HPDE6-E6E7 (cell line): ENCODE measurements at regions not wholly inside any gene's neighbourhood (a gene's known extent, or its start where the extent isn't known, plus 50 kb on each side); places are given as distances from the start of the nearest gene placed in this dataset.
A peak's percentile ranks its signal among the peaks of the same experiment; 100 is the strongest.
"Not testable (repeated sequence)": the region's sequence is repeated elsewhere in the genome, so short reads cannot be mapped to it uniquely, and the experiment has no call there.

Experiments used
- DNase-seq: peaks from one replicate; pipeline ENCODE4 v3.0.0; 2011; ENCODE audit warnings: missing footprints; ENCODE audit errors: extremely low spot score

DNA sequence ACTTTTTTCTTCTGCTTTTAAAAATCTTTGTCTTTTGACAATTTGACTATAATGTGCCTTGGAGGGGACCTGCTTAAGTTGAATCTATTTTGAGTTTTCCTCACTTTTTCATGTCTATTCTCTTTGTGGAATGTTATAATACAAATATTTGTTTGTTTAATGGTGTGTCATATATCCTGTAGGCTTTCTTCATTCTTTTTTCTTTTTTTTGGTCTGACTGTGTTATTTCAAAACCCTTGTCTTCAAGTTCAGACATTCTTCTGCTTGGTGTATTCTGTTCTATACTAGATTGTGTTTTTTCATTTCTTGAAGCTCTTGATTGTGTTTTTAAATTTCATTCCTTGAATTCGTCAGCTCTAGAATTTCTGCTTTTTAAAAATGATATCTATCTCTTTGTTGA lies 228.2 kb downstream of the STK31 start:
- DNase-seq, result no peak

DNA sequence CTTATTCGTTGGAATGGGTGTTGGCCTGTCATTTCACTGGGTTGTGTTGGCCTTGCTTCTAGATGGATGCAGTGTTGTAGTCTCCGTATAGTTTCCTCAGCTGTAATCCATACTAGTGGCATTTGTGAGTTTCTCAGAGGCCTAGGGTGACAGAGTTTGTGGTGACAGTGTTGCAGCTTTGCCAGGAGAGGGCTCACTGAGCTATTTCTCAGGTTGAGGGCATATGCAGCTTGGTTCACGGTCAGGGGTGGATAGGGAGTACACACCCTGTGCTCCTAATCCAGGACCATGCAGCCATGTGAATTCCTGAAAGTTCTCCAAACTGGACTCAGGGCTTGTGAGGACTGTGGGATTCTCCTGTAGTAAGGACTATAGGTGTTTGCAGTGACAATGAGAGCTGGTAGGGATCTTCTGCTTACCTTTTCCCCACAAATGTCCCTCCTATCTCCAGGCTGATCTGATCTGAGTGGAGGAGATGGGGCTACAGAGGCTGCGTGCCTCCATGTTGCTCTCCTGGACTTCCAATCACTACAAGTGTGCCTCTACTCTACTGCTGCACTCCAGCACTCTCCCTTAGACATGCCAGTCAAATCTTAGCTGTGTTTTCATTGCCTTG lies 229.0 kb downstream of the STK31 start:
- DNase-seq, result peak; percentile 23

DNA sequence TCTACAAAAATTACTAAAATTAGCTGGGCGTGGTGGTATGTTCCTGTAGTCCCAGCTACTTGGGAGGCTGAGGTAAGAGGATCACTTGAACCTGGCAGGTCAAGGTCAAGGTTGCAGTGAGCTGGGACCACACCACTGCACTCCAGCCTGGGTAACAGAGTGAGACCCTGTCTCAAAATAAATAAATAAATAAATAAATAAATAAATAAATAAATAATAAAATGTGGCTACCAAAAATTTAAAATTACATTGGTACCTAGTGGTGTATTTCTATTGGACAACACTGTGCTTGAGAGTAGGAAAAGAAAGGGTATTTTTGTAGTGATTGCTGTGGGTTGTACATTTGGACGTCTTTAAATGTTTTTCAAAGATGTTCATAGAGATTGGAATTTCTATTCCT lies 229.7 kb downstream of the STK31 start:
- not testable (repeated sequence) for DNase-seq

DNA sequence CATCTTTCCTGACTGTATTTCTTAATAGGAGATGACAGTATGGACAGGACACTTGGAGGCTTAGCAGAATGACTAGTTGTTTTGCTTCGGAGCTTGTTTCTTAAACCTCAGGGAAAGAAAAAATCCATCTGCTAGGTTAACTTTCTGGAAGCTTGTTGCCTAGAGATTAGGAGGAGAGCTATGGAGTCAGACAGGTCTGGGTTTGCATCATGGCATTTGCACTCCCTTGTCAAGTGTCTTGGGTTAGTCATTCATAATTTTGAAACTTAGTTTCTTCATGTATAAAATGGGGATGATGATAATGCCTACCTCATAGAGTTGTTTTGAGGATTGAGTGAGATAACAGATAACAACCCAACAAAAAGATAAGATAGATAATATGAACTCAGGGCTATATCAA lies 231.5 kb downstream of the STK31 start:
- no peak for DNase-seq

DNA sequence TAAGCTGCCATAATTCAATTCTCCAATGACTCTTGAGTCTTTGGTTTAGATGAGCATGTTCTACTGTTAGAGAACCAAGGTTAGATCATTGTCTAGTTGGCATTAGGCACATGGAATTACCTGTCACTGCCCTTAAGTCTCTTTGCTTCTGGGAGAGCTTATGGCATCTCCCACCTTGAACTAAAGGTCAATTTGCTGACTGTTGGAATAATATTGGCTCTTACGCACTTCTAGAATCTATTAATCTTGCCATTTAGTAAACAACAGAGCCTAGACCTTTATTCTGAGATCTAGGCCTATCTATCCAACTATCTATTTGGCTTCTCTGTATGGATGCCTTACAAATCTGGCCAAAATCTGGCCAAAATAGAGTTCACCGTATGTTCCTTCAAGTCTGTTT lies 232.0 kb downstream of the STK31 start:
- DNase-seq, result no peak

DNA sequence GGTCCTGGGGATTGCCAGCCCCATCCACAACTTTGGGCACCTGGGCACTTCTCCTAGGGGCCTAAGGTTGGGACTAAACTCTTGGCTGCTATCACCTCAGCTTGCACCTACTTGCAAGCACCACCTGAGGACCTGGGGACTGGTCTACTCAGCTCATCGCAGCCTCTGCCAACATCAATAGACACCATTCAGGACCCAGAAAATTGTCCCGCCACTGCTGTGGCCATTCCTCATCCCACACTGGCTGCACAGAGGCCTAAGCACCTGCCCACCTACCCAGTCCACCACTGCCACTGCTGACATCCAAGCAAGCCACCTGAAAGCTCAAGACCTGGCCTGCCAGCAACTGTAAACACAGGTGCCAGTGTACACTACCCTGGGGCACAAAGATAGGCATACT lies 234.1 kb downstream of the STK31 start:
- DNase-seq, result no peak

DNA sequence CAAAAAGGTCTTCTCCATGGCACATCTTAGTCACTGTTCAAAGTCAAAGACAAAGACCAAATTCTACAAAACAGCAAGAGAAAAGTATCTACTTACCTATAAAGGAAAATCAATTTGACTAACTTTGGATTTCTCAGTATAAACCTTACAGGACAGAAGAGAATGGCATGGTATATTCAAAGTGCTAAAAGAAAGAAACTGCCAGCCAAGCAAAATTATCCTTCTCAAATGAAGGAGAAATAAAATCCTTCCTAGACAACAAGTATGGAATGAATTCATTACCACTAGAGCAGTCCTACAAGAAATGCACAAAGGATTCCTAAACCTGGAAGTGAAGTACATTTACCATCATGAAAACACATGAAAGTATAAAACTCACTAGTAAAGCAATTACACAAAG lies 235.5 kb downstream of the STK31 start:
- DNase-seq, result no peak

DNA sequence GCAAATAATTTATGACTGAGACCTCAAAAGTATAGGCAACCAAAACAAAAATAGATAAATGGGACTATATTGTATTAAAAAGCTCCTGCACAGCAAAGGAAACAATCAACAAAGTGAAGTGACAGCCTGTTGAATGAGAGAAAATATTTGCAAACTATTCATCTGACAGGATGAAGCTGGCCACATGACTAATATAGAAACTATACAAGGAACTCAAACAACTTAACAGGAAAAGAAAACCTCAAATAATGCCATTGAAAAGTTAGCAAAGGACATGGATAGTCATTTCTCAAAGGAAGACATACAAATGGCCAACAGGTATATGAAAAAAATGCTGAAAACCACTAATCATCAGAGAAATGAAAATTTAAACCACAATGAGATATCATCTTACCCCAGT lies 245.1 kb downstream of the STK31 start:
- no peak for DNase-seq

DNA sequence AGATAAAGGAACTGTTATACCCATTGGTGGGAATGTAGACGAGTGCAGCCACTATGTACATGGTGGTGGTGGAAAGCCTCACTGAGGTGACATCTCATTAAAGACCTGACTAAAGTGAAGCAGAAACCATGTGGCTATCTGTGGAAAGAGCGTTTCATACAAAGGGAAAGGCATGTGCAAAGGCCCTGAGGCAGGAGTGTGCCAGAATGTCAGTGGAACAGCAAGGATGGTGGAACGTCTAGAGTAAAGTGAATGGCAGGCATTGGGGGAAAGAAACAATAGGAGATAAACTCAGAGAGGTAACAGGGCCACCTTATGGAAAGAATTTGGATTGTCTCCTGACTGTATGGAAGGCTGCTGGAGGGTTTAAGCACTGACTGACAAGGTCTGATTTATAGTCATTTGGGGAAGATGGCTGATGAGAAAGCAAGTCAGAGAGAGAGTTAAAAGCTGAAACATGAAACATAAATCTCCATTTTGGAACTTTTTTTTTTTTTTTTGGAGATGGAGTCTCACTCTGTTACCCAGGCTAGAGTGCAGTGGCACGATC lies 245.7 kb downstream of the STK31 start:
- no peak for DNase-seq

DNA sequence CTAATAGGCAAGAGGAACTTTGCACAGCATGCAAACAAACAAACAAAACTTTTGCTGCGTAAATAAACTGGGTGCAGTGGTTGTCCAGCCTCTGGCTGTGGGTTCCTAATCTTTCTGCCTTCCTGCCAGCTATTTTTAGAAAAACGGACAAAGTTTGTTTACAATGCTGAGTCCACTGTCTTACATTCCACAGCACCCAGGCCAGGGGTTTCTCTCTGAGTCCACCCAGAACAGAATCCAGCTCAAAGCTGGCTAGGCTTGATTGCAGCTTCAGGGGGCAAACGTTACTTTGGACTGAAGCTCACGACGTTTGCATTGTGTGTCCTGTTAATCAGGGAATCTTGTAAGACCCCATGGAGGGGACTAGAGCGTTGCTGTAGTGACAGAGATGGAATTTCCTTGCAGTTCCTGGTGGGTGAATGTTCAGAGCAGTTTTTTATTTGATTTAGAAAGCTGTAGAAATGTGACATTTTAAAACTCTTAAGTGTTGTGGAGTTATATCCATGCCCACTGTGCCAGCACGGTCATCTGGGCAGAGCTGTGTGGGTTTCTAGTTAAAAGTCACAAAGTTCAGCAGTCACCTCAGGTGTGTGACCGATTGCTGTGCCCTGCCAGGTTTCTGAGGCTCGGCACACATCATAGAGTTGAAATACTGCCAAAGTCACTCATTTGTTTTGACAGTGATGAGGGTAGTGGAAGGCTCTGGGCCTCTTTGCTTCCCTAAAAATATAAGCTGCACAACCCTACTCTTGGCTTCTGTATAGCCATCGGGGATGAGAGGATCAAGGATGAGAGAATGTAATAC lies 247.0 kb downstream of the STK31 start:
- no peak for DNase-seq

DNA sequence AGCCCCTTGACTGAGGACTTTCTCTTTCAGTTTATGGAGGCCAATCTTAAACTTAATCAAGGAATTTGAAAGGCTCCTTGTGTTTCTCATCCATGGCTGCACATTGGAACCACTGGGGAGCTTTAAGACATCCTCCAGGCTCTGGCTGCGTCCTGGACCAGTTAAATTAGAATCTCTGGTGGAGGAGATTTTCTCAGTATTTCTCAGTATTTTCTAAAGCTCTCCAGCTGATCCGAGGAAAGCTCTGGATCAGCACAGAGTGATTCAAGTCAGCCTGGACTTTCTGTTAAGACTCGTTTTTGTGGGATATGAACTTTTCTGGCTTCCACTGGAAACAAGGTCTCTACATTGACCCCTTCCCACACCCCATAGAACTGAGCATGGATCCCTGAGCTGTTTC lies 249.8 kb downstream of the STK31 start:
- DNase-seq, result no peak

DNA sequence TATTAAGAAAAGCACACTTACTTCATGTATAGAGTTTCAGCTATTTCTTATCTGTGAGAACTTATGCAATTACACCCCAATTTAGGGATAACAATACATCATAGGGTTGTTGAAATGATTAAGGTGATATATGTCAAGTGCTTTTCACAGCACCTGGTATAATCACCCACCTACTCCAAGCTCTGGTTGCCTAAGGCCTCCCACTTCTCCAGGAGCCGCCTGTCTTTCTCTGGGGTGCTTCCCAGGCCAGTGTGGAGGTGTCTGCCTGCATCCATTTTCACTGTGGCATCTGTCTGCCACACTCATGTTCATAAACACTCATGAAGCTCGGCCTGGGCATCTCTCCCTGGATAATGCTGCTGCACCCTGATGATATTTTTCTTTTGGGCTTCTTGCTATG lies 250.3 kb downstream of the STK31 start:
- no peak for DNase-seq

DNA sequence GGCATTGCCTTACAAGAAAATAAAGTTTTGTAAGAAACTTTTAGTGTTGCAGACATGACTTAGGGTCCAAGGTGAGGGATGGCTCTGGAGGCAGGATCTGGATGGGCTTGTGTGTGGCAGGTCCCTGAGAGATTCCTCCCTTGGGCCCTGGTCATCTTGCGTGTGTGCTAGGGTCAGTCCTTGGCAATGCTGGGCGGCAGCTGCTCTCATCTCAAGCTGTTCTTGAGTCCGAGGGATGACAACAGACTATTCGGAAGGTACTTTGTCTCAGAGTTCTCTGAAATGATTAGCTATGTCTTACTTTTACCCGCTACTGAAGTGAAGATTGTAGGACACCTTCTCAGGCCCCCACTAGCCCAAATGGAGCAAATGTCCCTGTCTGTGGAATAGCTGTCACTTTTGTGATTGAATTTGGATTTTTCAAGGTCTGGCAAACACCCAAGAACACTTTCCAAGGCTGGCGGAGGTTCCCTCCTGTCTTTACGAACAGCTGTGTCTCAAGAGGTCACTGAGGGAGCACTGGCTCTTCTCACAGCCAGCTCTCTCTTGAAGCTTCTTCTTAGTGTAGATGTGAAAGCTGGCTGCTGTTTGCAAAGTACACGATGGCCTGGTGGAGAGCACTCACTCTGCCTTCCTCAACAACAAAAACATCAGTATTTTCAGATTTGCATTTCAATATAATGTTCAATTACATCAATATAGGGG lies 253.6 kb downstream of the STK31 start:
- no peak for DNase-seq

DNA sequence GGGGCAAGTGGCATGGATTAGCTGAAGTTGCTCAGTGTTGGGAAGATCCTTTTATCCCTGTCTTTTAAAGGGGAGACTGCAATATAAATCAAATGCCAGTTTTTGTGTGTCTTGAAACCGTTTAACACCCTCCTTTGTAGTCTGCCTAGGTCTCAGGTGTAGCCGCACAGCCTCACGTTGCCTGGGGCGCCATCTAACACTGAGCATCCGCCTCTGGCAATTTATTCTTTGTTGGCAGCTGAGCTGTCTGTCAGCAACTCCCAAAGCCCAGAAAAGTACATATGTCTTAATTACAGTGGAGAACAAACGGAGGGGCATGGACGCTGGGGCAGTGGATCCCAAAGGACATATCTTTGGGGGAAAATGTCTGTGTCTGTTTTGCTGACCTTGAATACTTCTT lies 254.7 kb downstream of the STK31 start:
- no peak for DNase-seq

DNA sequence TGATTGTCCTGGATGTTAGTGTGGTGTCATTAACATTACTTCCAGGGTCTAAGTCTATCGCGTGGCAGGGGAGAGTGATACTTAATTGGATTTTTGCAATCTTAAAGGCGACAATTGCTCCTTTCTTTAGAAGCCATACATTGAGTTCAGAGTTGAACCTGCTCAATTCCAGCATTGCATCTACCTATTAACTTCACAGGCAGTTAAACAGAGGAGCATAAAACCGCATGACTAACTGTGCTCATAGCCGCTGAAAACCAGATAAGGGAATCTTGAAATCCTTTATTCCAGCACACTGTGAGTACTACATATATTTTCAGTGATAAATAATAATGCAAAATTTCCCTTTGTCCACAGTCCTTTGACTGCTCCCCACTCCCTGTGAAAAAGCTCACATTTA lies 255.3 kb downstream of the STK31 start:
- DNase-seq, result no peak

DNA sequence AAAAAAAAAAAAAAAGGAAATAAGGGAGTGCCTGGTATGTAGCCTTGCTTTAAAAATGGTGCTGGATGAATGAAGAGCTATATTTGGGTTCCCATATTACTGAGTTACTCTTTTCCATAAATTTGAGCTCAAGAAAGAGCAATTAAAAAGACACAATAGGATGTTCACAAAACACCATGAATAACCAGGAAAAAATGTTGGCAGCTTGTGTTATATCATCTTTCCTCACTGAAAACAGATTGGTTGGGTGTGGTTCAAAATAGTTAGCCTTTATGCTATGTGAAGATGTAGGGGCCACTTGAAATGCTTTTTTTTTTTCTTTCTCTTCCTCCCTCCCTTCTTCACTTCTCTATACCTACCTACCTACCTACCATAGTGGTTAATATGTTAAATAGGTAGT lies 256.9 kb downstream of the STK31 start:
- DNase-seq, result no peak

DNA sequence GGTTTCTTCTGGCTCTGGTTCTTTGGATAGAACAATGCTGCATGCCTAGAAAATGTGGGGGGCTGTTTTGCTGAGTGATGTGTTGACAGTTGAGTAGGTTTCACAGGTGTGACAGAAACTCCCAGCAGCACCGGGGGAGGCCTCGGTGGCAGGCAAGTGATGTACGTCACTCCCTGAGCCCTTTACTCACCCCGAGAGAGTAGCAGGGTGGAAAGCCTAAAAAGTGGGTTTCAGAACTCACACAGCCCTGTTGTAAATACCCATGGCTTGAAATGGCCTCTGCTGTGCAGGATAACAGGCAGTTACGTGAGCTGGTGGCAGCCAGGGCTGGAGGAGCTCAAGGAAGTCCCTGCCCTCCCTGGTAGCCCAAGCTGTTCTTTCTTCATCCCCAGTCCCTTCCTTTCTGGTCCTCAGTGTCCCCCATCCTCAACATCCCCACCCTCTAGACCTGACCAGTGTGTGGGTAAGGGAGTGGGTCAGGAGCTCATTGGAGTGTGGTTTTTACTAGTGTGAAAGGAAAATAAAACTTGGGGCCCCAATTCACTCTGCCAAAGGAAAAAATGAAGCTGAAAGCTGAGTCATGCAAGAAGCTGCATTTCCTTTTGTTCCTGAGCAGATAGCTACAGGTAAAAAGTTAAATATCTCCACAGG lies 258.1 kb downstream of the STK31 start:
- DNase-seq, result no peak

DNA sequence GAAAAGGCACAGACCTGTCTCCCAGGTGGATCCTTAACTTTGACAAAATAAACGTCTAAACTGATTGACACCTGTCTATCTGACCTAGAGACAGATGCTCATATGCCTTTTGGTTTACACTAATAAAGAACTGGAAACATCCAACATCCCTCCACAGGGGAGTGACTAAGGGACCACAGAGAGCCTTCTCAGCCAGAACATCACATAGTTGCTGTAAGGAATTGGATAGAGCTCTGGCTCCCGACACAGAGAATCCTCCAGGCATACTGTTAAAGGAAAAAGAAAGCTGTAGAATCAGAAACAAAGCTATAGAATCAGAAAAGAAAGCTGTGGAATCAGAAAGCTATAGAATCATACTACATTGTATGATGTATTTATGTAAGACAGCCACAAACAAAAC lies 258.8 kb downstream of the STK31 start:
- no peak for DNase-seq

DNA sequence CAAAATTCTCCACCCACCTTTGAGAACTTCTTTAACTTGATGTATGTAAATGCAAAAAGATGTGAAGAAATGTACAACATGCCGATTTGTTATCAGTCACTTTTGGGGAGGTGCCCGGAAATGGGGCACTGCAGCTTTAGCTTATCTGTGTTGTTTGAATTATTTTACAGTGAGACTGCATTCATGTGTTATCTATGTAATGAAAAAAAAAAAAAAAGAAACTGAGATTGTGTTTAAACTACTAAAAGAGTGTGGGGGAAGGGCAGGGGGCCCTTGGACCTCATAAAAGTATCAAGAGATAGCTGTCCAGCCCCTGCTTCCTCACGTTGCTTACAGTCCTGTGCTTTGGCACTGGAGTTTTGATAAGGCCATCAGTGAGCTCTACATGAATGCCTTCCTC lies 259.4 kb downstream of the STK31 start:
- no peak for DNase-seq

DNA sequence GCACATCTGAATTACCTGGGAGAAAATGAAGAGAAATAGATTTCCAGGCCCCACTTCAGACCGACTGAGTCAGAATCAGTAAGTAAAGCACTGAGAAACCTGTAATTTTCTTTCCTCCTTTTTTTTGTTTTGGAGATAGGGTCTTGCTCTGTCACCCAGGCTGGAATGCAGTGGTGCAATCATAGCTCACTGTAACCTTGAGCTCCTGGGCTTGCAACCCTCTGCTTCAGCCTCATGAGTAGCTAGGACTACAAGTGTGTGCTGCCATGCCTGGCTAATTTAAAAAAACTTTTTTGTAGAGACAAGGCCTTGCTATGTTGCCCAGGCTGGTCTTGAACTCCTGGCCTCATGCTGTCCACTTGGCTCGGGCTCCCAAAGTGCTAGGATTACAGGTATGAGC lies 260.2 kb downstream of the STK31 start:
- no peak for DNase-seq

DNA sequence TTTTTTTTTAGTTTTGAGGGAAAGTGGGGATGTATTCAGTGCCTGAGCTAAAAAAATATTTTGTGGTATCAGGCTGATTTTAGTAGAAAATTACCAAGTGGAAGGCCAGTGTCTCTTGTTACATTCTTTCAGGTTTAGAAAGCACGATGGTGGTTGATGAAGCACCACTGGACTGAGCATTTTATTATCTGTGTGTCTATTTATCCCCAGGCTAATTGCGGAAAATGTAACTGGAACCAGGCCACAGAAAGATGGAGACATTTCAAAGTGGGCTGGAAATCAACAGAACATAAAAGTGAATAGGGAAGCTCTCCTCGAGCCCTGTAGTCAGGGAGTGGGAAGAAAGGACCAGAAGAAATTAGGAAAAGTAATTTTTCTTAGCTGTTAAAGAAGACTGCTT lies 261.0 kb downstream of the STK31 start:
- no peak for DNase-seq

DNA sequence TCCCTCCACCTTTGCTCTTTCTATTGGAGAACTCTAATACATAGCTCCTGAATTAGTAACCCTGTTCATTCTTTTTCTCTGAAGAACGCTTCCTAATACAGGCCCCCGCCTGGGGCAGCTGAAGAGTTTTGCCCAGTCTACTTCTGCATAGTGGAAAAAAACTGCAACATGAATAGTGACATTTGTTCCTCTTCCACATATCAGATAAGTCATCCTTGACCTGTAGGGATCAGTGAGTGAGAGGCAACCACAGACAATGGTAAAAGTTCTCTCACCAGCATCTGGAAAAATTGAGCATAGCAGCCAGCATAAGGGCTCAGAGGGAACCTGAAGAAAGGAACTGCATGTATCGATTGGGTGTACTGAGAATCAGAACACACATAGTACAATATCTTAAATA lies 262.0 kb downstream of the STK31 start:
- DNase-seq, result no peak
